ENCODE measurements at regions not wholly inside any gene's neighbourhood (a gene's known extent, or its start where the extent isn't known, plus 50 kb on each side); places are given as distances from the start of the nearest gene placed in this dataset.
A peak's percentile ranks its signal among the peaks of the same experiment; 100 is the strongest.

- in situ Hi-C loops (cut with HindIII; ENCODE audit: low pct_unique_long_range_greater_than_20kb, low sequenced_read_pairs): no loop called here
Measured at GRCh38 chr7:9201928-9202327, 768.5 kb downstream of the NXPH1 start.

GRCh38 chr7:9204571-9204970 is 771.2 kb downstream of the NXPH1 start:
- TF ChIP-seq JUND (IDR thresholded peaks at IDR 0.05; ENCODE audit: low read depth): no peak
- DNase-seq (ENCODE audit: low read depth in 1 of 2, low spot score in 1 of 2): no peak
- in situ Hi-C loops (cut with HindIII; ENCODE audit: low pct_unique_long_range_greater_than_20kb, low sequenced_read_pairs): no loop called here

More at GRCh38 chr7:9201928-9202327, 768.5 kb downstream of the NXPH1 start:
- no peak for TF ChIP-seq JUND (IDR thresholded peaks at IDR 0.05; ENCODE audit: low read depth)
- DNase-seq (ENCODE audit: low read depth in 1 of 2, low spot score in 1 of 2): no peak

GRCh38 chr7:9210114-9210513 is 776.7 kb downstream of the NXPH1 start:
- no peak for DNase-seq (ENCODE audit: low read depth in 1 of 2, low spot score in 1 of 2)
- TF ChIP-seq JUND (IDR thresholded peaks at IDR 0.05; ENCODE audit: low read depth): no peak
- in situ Hi-C loops (cut with HindIII; ENCODE audit: low pct_unique_long_range_greater_than_20kb, low sequenced_read_pairs): no loop called here

GRCh38 chr7:9217204-9217603 is 783.8 kb downstream of the NXPH1 start:
- in situ Hi-C loops (cut with HindIII; ENCODE audit: low pct_unique_long_range_greater_than_20kb, low sequenced_read_pairs): no loop called here
- DNase-seq (ENCODE audit: low read depth in 1 of 2, low spot score in 1 of 2): peak in 1 of 2 experiments; percentile 16
- no peak for TF ChIP-seq JUND (IDR thresholded peaks at IDR 0.05; ENCODE audit: low read depth)

- TF ChIP-seq JUND (IDR thresholded peaks at IDR 0.05; ENCODE audit: low read depth): no peak
- in situ Hi-C loops (cut with HindIII; ENCODE audit: low pct_unique_long_range_greater_than_20kb, low sequenced_read_pairs): no loop called here
- DNase-seq (ENCODE audit: low read depth in 1 of 2, low spot score in 1 of 2): no peak
Measured at GRCh38 chr7:9226500-9226899, 793.1 kb downstream of the NXPH1 start.

- DNase-seq (ENCODE audit: low read depth in 1 of 2, low spot score in 1 of 2): peak in 1 of 2 experiments; percentile 48
- in situ Hi-C loops (cut with HindIII; ENCODE audit: low pct_unique_long_range_greater_than_20kb, low sequenced_read_pairs): no loop called here
- TF ChIP-seq JUND (IDR thresholded peaks at IDR 0.05; ENCODE audit: low read depth): no peak
Measured at GRCh38 chr7:9231630-9232121, 798.3 kb downstream of the NXPH1 start.

GRCh38 chr7:9240001-9240400 is 806.6 kb downstream of the NXPH1 start:
- in situ Hi-C loops (cut with HindIII; ENCODE audit: low pct_unique_long_range_greater_than_20kb, low sequenced_read_pairs): no loop called here
- TF ChIP-seq JUND (IDR thresholded peaks at IDR 0.05; ENCODE audit: low read depth): no peak

GRCh38 chr7:9241826-9242225 is 808.4 kb downstream of the NXPH1 start:
- in situ Hi-C loops (cut with HindIII; ENCODE audit: low pct_unique_long_range_greater_than_20kb, low sequenced_read_pairs): no loop called here
- TF ChIP-seq JUND (IDR thresholded peaks at IDR 0.05; ENCODE audit: low read depth): no peak
- DNase-seq (ENCODE audit: low read depth in 1 of 2, low spot score in 1 of 2): no peak

More at GRCh38 chr7:9240001-9240400, 806.6 kb downstream of the NXPH1 start:
- DNase-seq (ENCODE audit: low read depth in 1 of 2, low spot score in 1 of 2): no peak

GRCh38 chr7:9242636-9243035 is 809.2 kb downstream of the NXPH1 start:
- in situ Hi-C loops (cut with HindIII; ENCODE audit: low pct_unique_long_range_greater_than_20kb, low sequenced_read_pairs): no loop called here
- peak in 1 of 2 experiments; percentile 26 for DNase-seq (ENCODE audit: low read depth in 1 of 2, low spot score in 1 of 2)
- TF ChIP-seq JUND (IDR thresholded peaks at IDR 0.05; ENCODE audit: low read depth): no peak

GRCh38 chr7:9250876-9251275 is 817.5 kb downstream of the NXPH1 start:
- DNase-seq (ENCODE audit: low read depth in 1 of 2, low spot score in 1 of 2): no peak

GRCh38 chr7:9264395-9264794 is 831.0 kb downstream of the NXPH1 start:
- no peak for TF ChIP-seq JUND (IDR thresholded peaks at IDR 0.05; ENCODE audit: low read depth)
- in situ Hi-C loops (cut with HindIII; ENCODE audit: low pct_unique_long_range_greater_than_20kb, low sequenced_read_pairs): no loop called here
- DNase-seq (ENCODE audit: low read depth in 1 of 2, low spot score in 1 of 2): peak; percentile 14 to 65

More at GRCh38 chr7:9250876-9251275, 817.5 kb downstream of the NXPH1 start:
- no peak for TF ChIP-seq JUND (IDR thresholded peaks at IDR 0.05; ENCODE audit: low read depth)
- in situ Hi-C loops (cut with HindIII; ENCODE audit: low pct_unique_long_range_greater_than_20kb, low sequenced_read_pairs): no loop called here

- in situ Hi-C loops (cut with HindIII; ENCODE audit: low pct_unique_long_range_greater_than_20kb, low sequenced_read_pairs): no loop called here
- DNase-seq (ENCODE audit: low read depth in 1 of 2, low spot score in 1 of 2): no peak
- no peak for TF ChIP-seq JUND (IDR thresholded peaks at IDR 0.05; ENCODE audit: low read depth)
Measured at GRCh38 chr7:9280088-9280487, 846.7 kb downstream of the NXPH1 start.

GRCh38 chr7:9283246-9283645 is 849.8 kb downstream of the NXPH1 start:
- in situ Hi-C loops (cut with HindIII; ENCODE audit: low pct_unique_long_range_greater_than_20kb, low sequenced_read_pairs): no loop called here
- no peak for TF ChIP-seq JUND (IDR thresholded peaks at IDR 0.05; ENCODE audit: low read depth)
- DNase-seq (ENCODE audit: low read depth in 1 of 2, low spot score in 1 of 2): no peak

GRCh38 chr7:9302436-9302835 is 869.0 kb downstream of the NXPH1 start:
- TF ChIP-seq JUND (IDR thresholded peaks at IDR 0.05; ENCODE audit: low read depth): no peak
- DNase-seq (ENCODE audit: low read depth in 1 of 2, low spot score in 1 of 2): no peak
- in situ Hi-C loops (cut with HindIII; ENCODE audit: low pct_unique_long_range_greater_than_20kb, low sequenced_read_pairs): no loop called here
